NCI-H2029 (cell line): ENCODE measurements at regions not wholly inside any gene's neighbourhood (a gene's known extent, or its start where the extent isn't known, plus 50 kb on each side); places are given as distances from the start of the nearest gene placed in this dataset.

ENCODE experiments used
- DNase-seq: peaks from one replicate; lab custom pipeline; 2025; lab: John Stamatoyannopoulos, UW

DNA sequence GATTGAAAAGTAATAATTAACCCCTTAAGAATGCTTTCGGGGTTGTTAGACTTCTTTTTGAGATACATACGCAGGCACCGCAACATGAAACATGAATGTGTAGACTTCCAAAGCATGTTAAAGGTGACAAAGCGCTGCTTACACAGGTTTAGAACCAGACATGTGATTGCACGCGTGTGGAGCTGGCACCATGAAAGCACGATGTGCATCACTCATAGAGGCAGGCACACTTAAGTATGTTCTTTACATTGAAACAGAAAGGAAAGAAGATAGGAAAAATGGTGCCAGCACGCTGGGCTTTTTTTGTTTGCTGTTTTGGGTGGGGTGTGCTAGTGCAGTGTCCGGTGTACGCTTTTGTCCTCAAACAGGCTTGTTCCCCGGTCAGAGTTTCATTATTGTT lies 83.6 kb upstream of the PPARA start:
- peak; percentile 61 for DNase-seq

DNA sequence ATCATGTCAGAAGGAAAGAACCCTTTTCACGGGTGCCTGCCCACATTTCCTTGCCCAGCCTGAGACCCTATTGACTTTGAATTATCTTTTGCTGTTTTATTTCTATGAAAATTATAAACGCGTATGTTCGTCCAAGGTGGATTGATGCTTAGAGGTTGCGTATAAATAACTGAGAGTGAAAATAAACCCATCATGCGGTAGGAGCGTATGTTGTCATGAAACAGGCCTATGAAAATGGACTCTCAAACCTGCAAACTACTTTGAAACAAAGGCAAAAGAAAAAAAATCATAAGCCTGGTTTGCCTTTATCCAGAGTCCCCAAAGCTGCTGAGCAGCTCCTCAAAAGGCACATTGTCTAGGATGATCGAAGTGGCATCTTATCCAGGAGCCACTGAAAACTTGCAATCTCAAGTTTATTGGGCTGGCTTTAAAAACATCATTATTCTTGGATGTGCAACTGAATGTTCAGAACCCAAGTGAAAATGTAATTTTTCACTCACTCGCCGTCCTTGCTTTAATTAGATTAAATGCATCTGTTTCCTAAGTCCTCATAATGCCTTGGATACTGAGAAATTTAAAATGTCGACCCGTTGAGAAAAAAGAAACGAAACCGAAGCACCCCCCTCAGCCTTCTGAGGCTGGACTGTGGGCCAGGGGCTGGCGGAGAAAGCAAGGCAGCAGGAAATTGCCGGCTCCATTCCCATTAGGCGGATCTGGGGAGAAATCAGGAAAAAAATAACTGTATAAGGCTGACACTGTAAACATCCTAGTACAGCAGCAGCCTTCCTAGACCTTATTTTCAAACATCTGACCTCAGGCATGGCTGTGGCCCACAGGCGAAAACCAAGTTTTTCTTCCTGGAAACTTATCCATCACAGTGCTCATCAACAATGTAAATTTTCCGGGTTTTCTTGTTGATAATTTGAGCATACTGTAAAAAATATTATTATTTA lies 82.9 kb upstream of the PPARA start:
- no peak for DNase-seq

DNA sequence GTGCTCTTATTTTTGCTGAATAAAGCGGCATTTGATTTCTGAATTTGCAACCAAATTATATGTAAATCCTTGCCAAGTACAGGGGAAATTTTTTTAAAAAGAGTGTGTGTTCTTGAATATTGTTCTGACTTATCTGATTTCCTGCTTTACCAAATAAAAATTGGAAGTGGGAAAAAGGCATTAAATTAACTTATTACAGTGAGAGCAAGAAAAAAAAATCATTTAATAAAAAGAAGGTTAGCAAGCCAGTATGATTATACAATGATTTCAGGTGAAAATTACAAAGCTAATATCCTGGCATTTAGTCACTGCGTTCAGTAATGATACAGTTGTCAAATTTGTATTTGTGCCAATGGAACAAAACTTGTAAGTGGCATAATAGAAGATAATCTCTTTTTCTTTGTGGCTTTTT lies 82.1 kb upstream of the PPARA start:
- DNase-seq = no peak

DNA sequence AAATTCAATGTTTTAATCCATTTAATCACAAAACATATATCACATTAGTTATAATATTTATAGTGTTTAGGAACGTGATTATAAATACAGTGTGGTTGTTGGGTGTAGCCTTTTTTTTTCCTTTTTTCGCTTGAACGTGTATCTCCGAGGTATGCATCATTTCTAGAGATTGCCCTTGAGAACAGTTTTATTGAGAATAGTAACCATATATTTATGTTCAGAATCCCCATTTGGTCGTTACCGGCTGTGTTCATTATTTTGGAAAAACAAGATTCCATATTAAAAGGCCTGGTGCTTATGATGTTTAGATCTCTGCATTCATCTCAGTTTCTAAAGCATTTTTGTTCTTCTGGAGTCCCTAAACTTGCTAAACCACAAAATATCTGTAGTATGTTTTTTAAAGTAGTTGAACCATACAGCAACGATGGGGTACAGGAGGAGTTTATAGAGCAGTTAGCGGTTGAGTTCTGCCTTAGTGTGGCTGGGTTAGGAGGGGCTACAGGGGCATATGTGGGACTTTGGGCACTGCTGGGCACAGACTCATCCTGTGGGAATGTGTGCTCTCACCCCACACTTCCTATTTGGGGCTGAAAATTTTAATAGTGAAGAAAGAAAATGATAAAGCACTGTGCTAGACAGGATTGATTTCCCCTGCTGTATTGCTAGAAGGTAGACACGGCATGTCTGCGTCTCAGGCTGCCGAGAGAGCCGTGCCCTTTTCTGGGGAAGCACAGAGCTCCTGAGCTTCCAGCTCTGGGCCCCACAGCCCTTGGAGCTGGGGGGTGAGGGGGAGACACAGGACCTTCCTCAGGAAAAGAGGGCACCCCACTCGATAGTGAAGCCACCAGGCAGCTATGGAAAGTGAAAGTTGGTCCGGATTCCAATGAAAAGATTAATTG lies 81.5 kb upstream of the PPARA start:
- DNase-seq = no peak

DNA sequence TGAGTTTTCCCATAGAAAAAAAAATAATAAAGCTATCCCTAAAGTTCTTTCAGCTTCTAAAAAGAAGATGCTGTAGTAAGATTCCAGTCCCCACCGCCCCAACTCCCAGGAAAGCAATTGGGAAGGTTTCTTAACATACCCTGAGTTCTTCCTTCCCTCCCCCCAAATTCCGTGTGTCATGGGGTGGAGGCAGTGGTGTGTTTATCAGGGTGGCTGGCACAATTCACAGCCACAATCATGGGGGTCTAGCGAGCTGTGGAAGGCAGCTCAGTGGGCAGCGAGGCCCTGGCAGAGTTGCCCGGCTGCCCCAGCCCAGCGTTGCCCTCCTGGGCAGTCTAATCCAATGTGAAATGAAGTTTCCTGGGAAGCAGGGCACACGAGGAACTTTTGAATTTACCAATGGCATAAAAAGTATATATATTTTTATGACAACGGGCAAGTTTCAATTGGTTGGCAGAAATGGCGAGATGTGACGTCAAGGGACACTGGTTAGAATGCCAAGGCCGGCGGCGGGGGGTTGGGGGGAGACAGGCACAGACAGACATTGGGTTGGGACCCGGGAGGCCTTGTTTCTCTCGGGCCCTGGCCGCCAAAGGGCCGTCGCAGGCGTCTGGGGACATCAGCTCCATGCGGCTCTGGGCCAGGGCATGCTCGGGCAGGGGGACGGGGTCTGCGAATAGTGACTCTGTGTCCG lies 80.7 kb upstream of the PPARA start:
- peak; percentile 86 for DNase-seq

DNA sequence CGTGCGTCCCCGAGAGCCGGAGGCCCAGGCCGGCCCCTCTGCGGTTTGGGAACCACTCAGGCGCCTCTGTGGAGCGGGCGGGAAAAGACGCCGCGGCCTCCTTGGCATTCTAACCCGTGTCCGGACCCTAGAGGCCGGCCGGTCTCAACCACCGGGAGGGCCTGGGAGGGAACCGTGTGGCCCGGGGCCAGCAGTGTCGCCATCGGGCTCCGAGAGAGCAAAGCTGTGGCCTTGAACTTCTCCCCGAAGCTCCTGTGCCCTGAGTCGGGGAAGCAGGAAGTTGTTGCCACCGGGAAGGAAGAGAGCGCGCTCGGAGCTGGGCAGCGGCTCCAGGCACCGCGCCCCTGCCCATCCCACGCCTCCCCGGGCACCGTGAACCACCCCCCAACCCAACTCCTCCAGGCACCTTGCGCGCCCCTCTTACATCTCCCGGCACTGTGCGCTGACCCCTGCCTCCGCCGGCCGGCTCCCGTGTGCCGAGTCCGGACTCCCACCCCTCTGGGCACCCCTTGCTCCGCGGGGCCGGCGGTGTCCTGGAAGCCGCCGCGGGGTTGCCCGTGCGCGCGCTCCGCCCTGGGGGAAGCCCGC lies 80.0 kb upstream of the PPARA start:
- no peak for DNase-seq

DNA sequence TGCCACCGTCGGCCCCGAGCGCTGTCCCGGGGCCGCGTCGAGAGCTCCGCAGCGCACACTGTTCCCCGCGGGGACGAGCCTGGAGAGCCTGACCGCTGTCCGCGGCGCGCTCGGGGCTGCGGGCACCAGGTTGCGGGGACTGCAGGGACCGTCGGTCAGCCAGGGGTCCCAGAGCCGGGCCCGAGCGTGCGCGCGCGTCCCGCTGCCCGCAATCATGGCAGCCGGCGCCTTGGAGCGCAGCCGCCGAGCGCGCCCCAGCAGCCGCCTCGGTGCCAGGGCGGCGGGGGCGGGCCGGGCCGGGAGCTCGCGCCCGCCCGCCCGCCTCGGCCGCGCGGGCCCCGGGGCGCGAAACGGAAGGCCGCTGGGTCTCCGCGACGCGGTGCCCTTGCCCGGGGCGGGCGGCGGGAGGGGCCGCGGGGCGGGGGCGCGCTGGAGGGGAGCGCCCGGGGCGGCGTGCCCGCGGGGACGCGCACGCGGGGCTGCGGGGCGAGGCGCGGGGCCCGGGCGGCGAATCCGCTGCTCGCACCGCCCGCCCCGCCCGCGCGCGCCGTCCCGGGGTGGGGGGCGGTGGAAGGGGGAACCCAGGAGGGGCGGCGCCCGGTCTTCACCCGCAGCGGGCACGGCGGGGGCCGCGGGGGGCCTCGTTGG lies 79.4 kb upstream of the PPARA start:
- DNase-seq = peak; percentile 71

DNA sequence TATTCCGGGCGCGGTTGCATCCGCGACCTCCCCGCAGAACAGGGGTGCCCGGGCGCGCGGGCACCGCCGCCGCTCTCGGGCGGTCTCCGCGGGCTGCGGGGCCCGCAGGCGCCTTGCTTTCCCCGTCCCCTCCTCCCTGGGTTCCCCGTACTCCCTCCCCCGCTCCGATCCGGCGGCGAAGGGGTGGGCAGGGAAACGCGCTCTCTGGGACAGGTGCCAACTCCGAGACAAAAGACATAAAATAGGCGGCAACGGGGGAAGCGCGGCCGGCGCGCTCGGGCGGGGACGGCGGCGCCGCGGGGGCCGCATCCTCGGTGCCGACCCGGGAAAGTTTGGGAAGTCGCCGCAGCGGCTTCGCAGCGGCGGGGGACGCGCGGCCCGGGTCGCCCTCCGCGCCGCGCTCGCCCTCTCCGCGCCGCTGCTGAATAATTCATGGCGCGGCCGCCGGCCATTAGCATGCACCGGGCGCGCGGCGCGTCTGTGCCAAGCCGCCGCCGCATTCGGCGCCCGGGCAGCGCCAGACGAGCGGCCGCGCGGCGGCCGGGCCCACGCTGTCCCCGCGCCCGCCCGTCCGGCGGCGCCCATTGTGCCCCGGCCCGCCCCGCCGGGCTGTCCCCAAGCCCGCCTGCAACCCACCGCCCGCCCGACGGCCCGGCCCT lies 78.7 kb upstream of the PPARA start:
- peak; percentile 85 for DNase-seq

DNA sequence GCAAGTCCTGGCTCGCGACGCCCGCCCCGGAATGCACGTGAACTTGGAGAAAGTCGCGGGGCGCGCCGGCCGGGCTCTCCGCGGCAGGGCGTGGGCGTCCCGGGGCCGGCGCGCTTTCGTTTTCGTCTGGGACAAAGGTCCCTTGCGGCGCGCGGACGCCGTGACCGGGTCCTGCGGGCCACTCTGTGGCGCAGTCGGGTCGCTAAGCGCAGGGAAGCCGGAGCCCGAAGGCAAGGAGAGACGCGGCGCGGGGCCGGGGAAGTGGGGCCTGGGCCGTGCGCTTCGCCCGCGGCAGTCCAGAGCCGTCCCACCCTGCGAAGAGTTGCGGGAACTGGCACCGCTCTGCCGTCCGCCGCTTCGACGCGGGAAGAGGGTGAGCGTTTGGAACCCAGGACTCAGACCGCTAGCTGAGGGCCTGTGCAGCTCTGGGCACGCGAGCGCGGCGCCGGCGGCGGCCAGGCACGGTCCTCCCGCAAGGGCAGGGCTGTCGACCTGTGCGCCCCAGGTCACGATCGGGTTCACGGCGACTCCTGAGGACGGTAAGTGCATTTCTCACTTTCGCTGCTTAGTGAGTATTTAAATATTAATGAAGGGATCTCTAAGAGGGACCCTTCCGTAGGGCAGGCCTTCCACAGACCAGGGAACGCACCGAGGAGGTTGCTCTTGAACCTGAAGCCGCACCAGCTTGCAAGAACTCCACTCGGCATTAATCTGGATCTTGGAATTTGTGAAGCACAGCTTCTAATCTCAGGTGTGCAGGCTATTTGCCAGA lies 78.0 kb upstream of the PPARA start:
- DNase-seq = no peak

DNA sequence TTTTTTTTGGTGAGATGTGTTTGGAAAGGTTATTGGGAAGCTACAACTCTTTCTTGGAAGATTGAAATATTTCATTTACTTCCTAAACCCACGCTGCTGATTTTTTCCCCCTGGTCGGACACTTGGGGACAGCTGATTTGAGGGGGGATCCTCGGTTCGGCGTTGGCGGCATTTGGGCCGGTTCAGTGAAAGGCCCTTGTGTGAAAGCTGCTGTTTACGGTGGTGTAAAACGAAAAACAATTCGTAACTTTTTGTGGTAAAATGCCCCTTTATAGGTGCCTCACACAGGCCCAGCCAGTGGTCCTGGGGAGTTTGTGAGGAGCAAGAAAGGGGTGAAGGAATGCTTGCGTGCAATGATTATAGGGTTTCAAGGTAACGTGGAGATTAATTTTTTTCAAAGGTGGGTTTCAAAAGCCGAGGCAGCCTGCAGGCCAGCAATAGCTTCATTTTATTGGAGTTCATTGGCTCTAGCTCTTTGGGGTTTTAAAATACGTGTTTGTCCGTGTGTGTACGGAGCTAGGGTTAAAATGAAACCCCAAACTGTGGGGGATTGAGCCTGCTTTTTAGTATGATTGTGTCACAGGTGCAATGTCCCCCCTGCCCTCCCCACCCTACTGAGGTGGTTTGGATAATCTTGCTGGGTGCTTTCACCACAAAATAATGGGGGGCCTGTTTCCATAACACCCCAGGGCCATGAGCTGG lies 77.2 kb upstream of the PPARA start:
- DNase-seq = no peak

DNA sequence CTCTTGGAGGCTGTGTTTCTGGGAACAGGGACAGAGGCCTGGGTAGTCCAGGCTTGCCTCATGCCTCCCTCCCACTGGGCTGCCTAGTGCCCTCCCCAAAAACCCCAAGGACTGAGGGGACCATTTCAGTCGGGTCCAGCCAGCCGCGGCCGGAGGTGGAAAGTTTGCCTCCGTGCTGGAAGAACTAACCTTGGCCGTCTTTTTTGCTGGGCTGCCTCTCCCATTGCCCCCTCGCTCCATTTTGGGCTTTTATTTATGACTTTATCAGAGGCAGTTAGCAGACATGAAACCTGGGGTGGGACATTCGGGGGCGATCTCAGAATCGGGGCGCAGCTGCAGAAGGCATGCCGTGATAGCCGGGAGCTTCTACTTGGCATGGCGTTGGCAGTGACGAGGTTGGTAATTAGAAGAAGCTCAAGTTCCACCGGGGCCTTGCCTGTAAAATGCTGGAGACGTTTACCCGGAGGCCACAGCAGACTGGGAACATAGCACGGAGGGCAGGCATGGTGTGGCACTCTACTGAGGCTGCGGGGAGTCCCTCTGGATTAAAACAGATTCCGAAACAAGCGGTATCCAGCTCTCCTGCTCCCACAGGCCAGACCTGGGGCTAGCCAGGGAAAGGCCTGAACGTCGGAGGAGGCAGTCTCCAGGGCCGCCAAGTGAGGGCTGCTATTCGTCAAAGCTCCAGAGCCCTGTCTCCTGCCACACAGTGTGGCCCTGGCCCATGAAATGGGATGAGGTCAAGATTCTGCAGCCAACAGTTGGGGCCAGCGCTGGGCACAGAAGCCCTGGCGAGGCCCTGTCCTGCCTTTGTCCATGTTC lies 76.4 kb upstream of the PPARA start:
- DNase-seq = no peak

DNA sequence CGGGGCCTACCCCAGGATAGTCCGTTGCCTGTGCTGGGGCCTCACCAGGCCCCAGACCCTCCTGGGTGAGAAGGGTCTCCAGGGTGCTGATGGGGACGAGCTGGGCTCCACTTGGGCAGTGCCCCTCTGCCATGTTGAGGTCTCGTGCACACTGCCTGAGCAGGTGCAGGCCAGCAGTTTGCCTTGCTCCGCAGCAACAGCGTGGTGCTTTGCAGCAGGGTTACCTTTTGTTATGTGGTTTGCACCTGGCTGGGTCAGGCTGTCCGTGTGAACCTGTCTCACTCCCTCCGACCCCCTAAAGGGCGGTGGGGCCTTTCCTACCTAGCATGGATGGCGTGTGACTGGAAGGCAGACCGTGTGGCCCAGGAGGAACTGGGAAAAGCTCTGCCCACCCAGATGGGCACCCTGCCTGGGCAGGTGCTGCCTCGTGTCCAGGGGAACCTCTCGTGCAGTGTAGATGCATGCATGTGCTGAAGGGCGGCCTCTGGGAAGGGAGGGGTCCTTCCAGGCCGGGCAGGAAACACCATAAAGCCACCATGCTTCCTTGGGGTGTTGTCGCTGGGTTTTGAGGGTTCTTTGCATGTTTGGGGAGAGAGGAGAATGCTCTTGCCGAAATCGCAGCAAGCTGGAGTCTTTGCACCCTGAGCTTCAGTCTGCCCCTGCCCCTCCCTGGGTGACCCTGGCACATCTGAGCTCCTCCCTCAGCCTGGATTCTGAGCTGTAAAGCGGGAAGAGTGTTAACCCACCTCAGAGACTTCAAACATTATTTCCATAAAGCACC lies 75.4 kb upstream of the PPARA start:
- DNase-seq = no peak

DNA sequence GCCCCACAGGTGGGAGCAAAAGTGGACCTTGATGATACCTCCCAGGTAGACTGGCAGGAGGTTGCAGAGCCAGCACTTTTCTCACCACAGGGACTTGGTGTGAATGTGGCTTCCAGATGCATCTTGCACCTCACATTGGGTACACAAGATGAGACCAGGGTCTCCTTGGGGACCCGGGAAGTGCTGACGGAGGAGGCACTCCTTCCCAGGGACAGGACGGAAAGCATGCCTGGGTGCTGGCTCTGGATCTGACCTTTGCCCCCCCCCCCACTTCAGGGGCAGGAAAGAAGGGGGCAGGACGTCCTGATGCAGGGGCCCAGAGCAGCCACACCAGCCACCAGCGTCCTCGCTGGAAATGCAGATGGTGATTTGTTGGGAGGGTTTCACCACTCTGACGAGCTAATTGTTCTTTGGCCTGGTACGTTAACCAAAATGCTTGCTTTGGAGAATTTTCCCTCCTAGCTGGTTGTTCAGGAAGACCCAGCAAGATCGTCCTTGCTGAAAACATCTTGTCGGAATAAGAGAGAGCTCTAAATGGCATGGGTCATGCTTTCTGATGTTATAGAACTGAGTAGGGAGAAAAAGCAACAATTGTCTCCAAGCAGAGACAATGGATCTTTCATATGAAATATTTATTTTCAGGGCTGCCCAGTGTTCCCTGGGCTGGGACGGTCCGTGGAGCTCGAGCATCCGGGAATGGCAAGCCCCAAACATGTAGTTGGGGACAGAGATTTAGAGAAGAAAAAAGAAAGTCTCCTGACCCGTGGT lies 74.4 kb upstream of the PPARA start:
- no peak for DNase-seq

DNA sequence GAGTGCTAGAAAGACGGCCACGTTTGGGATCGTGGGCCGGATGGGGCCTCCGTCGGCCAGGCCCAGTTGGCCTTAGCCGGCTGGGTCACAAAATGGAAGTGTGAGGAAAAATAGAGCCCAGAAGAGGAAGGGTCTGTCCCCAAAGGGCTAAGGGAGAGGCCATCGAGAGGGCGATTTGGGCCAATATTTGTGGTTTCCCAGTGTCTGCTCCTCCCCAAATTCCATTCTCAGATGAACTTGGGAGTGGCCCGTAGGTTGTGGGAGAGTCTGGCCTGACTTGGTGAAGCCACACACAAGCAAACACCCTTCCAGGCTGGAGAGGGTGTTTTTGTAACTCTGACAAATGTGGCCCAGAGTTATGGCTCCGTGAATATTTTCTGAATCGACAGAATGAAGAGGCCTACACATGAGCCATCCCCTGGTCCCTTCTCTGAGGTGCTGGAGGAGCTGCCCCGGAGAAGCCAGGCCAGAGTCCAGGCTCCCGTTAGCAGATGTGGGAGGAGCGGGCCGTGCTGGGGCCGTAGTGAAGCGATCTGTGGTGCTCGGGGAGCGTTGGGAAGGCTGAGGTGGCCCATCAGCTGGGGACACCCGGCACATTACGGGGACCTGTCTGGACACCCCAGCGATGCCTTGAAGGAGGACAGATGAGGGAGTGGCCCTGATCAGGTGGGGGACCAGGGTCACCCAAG lies 73.5 kb upstream of the PPARA start:
- DNase-seq = no peak

DNA sequence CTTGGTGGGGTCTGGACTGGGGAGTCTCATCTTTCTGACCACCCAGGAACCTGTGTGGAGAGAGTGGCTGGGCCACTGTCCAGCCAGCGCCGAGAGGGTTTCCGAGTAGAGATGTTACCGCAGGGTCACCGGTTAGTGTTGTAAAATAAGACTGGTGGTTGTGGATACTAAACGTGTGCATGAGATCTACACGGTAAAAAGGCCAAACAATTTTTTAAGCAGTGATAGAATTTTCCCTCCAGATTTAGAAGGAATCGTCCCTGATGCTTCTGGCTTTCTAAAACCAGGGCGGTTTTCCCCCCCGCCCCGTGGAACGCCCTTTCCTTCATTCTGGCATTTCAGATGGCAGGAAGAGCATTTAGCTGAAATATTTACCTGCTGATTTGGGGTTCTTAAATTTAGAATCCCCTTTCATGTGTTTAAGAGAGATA lies 72.6 kb upstream of the PPARA start:
- DNase-seq = no peak
